Kidney tubule cell (primary cell): ENCODE measurements at regions not wholly inside any gene's neighbourhood (a gene's known extent, or its start where the extent isn't known, plus 50 kb on each side); places are given as distances from the start of the nearest gene placed in this dataset.

Experiments
- DNase-seq: peaks from one replicate; pipeline ENCODE4 v3.0.0-alpha.2; 2018; ENCODE audit warnings: low spot score

DNA sequence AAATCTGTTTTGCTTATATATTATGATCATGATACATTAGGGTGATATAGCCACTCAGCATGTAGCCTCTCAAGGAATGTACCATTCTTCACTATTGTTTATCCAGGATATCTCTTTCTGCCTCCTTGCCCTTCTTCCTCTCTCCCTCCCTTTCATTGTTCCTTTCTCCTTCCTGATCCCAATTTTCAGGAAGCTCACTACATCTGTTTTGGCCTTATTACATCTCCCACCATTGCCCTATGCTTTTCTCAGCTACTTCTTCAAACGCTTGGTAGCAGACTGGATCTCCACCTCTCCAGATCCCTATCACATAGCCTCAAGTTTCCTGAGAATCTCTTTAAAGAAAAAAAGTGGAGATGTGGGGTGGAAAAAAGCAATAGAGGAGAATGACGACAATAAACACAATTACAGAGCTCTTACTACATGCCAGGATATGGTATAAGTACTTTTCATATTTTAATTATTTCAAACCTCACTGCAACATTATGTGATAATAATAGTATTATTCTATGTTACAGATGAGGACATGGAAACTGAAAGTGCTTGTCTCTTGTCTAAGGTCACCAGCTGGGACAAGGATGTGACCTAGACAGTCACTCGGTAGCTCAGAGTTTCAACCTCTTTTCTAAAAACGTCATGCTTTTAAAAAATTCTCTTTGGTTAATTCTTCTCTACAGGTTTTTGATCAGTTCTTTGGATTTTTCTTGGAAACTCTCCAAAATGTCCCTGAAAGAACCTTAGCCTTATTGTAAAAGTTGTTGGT, 959.1 kb downstream of the CDH11 start:
- no peak for DNase-seq

DNA sequence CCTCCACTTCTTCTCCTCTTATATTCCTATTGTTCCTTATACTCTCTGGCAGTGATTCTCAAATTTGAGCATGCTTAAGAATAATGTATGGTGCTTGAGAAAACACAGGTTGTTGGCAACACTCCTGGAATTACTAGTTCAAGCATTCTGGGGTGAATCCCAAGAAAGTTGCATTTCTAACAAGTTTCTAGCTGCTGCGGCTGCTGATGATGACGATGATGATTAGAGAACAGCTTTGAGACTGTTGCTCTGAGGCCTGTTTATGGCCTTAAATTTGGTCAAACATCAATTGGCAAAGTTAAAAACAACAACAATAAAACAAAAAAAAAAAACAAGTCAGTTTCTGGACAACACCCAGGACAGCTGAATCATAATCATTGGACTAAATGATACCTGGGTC, 961.9 kb downstream of the CDH11 start:
- DNase-seq = no peak

DNA sequence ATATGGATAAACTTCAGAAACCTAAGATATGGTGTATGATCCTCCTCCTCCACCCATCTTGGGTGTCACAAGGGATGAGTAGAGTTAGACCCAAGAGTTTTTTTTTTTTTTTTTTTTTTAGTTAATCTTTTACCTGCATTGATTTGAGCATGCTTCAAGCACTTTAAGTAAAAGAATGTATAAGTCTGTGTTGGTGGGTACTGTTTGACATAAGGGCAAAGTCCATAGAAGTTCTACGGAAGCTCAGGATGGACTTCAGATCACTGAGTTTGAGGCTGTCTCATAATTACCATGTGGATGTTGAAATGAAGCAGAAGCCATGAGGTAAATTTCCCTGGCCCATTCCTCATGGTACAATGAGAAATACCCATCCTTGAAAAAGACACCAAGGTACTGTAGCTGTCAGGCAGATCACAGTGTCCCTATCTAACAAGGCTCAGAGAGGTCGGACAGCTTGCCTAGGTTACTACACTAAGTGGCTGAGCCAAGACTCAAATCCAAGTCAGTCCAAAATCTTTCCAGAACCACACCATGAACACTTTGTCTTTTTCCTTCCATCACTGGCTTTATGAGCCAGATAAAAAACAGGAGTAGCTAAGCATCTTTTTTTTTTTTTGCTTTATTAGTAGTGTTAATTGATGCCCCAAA, 962.8 kb downstream of the CDH11 start:
- DNase-seq = no peak

DNA sequence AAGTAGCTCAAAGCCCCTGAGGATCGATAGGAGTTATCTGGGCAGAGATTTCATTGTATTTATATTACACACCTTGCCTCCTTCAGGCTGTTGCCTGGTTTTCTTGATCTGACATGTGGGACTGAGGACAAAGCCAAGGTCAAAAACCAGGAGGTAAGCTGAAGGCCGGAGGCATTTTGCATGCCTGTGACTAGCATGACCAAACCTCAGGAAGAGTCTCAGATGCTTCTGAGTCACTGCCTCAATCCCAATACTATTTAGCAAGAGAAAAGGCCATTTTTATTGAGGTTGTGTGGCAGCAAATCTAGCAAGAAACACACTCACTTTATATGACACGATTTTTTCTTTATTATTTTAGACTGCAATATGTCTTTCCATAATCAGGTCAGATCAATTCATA, 968.1 kb downstream of the CDH11 start:
- peak; percentile 47 for DNase-seq

DNA sequence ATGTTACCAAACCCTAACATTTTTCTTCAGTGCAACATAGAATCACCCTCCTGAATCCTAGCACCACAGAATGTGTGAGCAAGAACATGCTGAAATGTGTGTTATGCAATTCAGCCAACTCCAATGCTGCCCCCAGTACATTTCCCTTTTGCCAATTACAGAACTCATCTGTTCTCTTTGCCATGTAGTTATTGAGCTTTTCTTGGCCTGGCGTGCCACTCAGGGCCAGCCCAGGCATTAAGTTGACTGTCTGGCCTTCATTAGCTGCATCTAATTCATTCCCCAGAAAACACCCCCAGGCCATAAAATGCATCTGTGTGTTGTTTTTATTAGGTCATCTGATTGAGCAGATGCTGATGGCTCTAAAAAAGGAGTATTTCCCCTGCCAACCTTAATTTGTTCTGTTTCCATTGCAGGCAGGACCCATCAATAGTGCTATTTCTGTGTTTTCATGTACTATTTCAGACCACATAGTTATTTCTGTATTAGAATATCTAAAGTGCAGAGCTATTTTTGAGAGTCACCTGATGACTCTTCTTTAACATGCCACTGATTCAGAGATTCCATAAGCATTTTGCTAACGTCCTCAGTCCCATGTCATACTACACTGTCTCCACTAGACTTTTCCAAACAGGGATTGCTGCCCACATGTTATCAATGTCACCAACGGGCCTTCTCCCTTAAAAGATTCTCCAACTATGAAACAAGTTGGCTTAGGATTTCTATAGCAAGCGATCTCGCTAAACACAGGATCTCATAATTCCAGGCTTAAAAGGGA, 969.7 kb downstream of the CDH11 start:
- DNase-seq = no peak

DNA sequence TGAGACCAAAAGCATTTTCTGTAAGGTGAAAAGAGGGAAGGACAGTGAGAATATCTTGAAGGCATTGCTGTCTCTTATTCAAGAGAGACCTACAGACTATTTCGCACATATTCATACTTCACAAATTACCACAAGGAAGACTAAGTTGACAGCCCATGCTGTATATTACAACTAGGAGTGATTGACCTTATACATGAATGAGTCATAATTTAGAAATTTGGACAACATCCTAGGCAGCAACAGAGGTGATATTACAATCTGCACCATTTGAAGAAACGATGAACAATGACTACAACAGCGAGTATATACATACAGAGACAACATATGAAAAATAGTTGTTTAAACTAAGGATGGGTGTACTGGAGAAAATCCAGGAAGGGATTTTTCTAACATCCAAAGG, 971.7 kb downstream of the CDH11 start:
- DNase-seq = no peak

DNA sequence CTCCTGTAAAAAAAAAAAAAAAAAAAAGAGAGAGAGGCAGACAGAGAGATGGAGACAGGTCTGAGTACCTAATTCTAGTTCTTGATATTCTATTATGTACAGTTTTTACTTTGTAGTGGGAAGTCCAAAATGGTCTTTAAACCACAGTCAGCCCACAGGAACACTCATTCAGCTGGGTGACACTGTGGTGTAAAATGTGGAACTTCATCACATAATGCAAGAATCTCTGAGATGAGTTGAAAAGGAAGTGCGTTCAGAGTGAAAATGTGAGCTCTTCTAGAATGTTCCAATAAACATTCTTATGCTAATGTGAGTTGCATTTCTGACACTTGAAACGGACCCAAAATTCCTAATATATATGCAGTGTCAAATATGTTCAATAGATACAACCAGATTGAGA, 972.1 kb downstream of the CDH11 start:
- no peak for DNase-seq

DNA sequence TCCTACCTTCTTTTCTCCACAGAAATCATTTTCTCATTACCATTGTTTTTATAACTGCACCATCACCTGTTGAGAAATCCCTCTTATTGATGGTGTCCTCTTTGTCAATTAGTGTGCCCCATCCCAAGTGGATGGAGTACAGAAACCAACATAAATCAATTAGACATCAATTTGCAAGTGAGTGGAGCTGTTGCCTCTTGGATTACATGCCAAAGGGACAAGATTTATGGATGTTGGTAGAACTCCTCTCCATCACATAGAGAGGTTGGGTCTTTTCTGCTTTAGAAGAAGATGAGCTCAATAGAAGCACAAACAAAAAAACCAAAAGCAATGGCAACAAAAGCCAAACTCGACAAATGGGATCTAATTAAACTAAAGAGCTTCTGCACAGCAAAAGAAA, 973.5 kb downstream of the CDH11 start:
- no peak for DNase-seq

DNA sequence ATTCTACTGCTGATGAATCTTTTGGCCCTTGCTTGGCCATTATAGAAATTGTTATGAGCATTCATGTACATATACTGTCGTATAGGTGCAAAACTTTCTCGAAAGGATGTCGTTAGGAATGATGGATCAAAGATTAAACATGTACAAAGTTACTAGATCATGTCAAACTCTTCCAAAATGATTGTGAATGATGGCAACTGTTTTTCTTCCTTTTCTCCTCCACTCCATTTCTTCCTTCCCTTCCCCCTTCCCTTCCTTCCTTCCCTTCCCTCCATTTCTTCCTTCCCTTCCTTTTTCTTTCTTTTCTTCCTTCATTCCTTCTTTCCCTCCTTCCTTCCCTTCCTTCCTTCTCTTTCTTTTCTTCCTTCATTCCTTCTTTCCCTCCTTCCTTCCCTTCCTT, 973.9 kb downstream of the CDH11 start:
- DNase-seq = no peak

DNA sequence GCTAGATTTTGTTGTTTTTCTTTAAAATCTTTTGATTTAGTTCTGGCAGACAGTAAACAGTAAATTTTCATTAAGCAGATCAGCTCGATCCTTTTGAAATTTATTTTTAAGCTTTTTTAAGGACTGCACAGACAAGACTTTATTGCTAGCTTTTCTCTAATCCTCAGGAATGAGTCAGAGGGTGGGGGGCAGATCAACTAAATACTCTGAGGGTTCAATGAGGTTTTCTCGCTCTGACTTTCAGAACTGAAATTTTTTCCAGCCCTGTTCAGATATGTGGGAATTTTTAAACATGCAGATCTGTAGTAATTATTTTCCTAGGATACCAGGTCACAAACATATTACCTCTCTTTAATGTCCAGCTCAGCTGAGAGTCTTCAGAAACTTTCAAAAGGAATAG, 977.2 kb downstream of the CDH11 start:
- DNase-seq = no peak

DNA sequence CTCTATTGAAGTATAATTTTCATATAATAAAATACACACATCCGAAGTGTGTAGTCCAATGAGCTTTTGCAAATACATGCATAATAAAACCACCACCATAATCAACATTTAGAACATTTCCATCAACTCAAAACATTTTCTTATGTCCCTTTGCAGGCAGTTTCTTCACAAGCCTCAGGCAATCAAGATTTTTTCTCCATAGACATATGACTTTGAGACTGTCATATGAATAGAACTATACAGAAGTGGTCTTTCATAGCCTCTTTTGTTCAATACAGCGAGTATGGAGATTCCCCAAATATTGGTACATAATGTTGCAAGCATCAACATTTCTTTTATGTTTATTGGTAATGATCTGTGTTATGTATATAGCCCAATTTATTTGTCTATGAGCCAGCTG, 983.2 kb downstream of the CDH11 start:
- no peak for DNase-seq

DNA sequence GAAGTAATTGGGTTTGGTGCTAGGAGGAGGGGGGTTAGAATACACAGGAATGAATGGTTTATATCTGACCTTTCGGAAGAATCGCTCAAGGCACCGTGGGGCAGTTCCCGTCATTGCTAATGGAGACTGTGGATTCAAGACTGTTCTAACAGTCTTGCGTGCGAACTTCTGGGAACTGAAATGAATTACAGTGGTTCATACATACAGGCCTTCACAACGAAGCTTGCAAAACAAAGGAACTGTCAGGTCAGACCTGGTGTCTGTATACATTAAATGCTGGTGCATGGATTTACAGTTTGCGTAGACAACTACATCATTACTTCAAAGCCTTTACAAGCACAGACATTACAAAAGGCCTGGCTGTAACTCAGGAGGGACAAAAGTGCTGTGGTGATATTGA, 983.9 kb downstream of the CDH11 start:
- no peak for DNase-seq

DNA sequence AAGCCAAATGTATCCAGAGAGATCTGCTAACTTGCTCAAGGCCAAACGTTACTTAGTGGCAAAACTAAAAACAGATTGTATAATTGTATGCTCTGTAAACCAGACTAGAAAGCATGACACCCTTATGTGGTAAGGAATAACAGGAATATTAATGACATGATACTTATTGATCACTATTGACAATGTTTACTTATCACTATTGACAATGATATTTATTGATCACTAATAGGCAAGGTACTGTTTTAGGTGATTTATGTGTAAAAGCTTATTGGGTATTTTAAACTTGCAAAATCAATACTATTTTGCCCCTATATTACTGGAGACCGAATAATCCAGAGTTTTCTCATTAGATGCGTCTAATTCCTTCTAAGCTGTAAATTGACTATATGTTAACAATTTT, 985.1 kb downstream of the CDH11 start:
- no peak for DNase-seq

DNA sequence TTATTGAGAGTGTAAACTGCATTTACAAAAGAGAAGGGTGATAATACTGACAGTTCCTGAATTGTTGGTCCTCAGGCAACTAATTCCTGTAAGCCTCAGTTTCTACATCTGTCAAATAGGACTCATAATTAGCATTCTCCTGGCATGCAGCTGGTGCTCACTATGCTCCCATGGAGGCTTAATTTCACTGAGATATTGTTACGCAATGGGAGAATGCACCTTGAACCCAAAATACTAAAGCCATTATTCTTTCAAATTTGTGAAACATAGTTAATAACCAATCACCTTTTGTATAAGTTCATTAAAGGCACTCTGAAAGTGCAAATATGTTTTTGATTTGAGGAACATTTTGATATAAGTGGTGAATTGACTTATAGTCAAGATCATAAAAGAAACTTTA, 985.5 kb downstream of the CDH11 start:
- no peak for DNase-seq

DNA sequence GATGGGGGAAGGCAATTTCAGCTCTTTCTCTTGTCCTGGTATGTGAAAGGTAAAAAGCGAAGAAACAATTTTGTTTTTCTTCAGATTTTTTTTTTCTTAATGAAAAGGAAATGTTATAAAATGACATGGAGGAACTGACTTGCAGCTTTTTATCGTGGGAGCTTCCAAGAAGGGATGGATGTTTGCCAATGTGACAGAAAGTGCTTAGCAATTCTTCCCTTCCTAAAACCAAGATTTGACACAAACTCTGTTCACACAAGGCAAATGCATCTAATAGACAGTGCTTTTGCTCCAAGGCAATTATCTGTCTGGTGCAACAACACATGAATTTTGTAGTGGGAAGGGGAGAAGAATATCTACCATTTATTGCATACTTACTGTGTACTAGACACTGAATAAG, 988.5 kb downstream of the CDH11 start:
- no peak for DNase-seq

DNA sequence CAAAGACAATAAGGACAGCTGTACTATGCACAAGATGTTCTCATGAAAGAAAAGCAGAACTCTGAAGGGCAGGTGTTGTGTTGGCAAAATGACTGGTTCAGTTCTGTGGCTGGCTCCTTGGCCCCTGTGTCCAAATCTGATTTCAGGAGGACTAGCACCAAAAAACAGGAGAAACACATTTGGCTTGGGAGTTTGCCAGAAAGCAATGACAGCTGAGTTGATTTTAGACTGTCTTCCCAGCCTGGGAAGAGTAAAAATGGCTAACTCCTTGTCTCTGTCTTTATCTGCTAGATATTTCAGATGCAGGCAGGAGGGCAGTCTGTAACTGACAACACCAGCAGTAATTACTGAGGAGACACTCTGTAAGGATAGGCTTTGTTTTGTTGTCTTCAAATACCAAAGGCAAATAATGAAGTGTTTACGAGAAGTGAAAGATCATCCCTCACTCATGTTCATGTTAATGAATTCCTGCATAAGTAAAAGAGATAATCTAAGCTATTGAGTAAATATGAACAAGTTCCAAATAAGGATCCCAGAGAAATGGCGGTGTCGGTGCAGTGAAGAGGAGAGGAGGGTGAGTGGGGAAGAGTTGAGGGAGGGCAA, 989.0 kb downstream of the CDH11 start:
- no peak for DNase-seq

DNA sequence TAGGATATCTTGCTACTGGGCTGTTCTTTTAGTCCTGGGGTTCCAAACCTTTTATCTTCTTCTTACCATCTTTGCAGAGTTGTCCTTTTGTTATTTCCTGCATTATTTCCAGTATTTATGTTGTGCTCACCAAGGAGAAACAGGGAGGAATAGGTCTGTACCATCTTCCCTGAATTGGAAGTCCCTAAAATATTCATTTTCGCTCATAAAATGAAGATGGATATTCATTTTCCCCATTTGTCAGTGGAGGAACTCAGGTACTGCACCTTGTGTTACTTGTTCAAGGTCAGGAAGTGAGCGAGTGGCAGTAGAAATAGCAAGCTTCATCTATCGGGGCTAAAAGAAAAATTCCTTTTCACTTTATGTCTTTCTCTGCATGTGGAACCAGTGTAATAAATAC, 989.7 kb downstream of the CDH11 start:
- DNase-seq = no peak

DNA sequence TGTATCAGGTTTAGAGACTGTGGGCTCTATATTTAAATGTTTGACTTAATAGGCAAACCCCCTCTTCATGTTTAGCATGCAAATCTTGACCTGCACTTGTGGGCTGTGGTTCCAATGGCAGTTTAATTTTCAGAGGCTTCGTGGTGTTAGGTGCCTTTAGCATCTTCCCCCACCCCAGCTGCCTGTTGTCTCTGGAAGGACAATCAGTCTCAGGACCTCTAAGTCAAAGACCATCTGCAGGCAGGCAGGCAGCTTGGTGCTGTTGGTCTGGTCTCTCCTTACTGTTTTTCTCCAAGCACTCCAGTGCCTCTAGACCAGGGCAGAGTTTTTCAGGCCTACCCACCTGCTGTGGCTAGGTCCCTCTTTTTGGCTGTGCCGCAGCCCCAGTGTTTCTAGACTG, 990.4 kb downstream of the CDH11 start:
- no peak for DNase-seq

DNA sequence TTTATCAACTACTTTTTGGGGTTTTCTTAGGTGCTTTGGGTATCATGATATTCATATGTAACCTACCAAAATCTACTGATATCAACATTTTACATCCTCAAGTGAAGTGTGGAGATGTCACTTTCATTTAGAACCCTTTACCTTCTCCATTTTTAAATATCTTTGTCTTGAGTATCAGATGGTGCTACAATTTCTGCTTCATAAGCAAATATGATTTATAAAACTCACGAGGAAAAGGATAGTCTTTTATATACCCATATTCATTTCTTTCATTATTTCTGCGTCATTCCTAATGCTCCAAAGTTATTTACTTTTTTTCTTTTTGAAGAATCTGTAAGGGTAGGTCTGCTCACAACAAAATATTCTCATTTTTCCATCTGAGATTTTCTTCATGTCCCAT, 991.7 kb downstream of the CDH11 start:
- DNase-seq = no peak

DNA sequence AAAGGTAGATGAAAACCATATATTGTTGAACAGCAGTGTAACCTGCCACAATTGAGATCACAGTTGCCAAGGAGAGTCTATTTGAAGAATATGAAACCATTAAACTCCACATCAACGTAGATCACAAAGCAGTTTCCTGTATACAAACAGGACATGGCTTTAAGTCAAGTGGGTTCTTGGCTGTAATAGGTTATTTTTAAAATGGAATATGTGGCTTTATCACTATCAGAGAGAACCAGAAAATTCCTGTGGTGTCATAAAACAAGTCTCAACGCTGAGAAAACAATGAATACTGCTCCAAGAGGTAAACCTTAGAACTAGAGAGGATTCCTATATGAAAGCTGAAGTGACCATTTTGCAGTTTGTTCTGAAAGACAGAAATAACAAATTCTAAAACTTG, 999.7 kb downstream of the CDH11 start:
- no peak for DNase-seq

DNA sequence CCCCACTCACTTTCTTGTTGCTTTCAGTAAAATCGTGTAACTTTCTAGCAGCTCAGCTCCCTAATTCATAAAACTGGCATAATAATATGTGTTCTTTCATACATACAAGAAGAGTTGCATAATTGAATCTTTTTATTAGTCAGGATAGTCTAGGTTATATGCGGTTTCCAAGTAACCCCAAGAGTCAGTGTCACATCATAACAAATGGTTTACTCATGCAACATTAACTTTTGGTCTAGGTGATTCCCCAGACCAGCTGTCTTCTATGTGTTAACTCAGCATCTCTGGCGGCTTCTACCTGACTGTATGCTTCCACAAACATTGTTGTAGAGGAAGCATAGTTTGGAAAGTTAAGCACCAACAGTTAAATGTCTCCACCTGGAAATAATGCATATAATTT, 1000.4 kb downstream of the CDH11 start:
- peak; percentile 89 for DNase-seq

DNA sequence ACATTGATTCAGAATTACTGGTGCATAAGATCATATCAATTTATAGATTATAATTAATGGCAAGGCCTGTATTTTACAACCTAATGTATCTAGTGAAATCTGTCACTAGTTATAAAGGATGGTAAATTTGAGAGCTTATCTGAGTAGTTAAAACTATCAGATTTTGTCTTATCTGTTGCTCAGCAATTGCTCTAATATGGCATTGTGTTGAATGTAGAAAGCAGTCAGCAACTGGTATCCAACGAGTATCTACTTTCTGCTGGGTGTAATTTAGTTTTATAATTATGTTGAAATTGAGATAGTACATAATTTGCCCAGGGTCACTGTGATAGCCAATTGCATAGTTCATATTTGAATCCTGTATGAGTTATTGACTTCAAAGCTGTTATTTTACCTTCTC, 1005.7 kb downstream of the CDH11 start:
- DNase-seq = no peak

DNA sequence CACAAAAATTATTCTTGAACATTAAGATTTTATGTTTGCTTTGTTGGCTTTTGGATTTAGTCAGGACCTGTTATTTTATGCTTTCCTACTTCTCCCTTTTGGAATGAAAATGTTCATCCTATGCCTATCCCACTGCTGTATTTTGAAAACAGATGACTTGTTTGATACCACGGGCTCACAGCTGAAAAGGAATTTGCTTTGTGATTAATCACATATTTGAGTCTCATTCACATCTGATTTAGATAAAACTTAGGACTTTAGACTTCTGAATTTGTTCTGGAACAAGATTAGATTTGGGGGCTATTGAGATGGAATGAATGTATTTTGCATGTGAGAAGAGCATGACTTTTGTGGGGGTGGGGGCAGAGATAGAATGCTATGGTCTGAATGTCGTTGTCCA, 1012.6 kb downstream of the CDH11 start:
- no peak for DNase-seq
